H9 (cell line): ENCODE measurements at regions not wholly inside any gene's neighbourhood (a gene's known extent, or its start where the extent isn't known, plus 50 kb on each side); places are given as distances from the start of the nearest gene placed in this dataset.

Source experiments
- DNase-seq: peaks from one replicate; pipeline ENCODE4 v3.0.0-alpha.2; 2017
- H2AFZ ChIP-seq: one replicate; pipeline ENCODE4 v1.6.1; 2013; ENCODE audit warnings: mild to moderate bottlenecking, low read length, control low read depth, moderate library complexity
- H2AK5ac ChIP-seq: 2 replicates; pipeline ENCODE4 v1.6.1; 2013; ENCODE audit warnings: low read length, control low read depth, mixed read lengths; ENCODE audit not compliant: insufficient read length
- H2BK120ac ChIP-seq: one replicate; pipeline ENCODE4 v1.6.1; 2013; ENCODE audit warnings: low read depth, mild to moderate bottlenecking, low read length, control low read depth, inconsistent platforms; ENCODE audit not compliant: poor library complexity, severe bottlenecking
- H2BK12ac ChIP-seq: 2 replicates; pipeline ENCODE4 v1.6.1; 2013; ENCODE audit warnings: low read length, control low read depth, mixed read lengths, low read depth; ENCODE audit not compliant: insufficient read length
- H2BK15ac ChIP-seq: 2 replicates; pipeline ENCODE4 v1.6.1; 2013; ENCODE audit warnings: low read depth, low read length, control low read depth
- H2BK20ac ChIP-seq: one replicate; pipeline ENCODE4 v1.6.1; 2013; ENCODE audit warnings: low read depth, mild to moderate bottlenecking, low read length, control low read depth, inconsistent platforms; ENCODE audit not compliant: poor library complexity, severe bottlenecking
- H2BK5ac ChIP-seq: 2 replicates; pipeline ENCODE4 v1.6.1; 2013; ENCODE audit warnings: low read length, control low read depth, mixed read lengths; ENCODE audit not compliant: insufficient read length
- H3K14ac ChIP-seq: 2 replicates; pipeline ENCODE4 v1.6.1; 2013; ENCODE audit warnings: low read length, control low read depth; ENCODE audit not compliant: insufficient read depth
- H3K18ac ChIP-seq: 2 replicates; pipeline ENCODE4 v1.6.1; 2013; ENCODE audit warnings: low read depth, mild to moderate bottlenecking, mixed read lengths, low read length, control low read depth; ENCODE audit not compliant: insufficient read length
- H3K23ac ChIP-seq: 2 replicates; pipeline ENCODE4 v1.6.1; 2013; ENCODE audit warnings: low read length, control low read depth, mixed read lengths, low read depth; ENCODE audit not compliant: insufficient read length
- H3K23me2 ChIP-seq: 2 replicates; pipeline ENCODE4 v1.6.1; 2013; ENCODE audit warnings: low read depth, mild to moderate bottlenecking, mixed read lengths, low read length, control low read depth; ENCODE audit not compliant: insufficient read length, poor library complexity, severe bottlenecking
- H3K27ac ChIP-seq: 2 replicates; pipeline ENCODE4 v1.5.1; 2013; ENCODE audit warnings: low read length, control low read depth, mixed read lengths, low read depth; ENCODE audit not compliant: insufficient read length
- H3K27me3 ChIP-seq: 2 replicates; pipeline ENCODE4 v1.6.1; 2013; ENCODE audit warnings: low read length, control low read depth, inconsistent platforms; ENCODE audit not compliant: insufficient read depth
- H3K4ac ChIP-seq: 2 replicates; pipeline ENCODE4 v1.6.1; 2013; ENCODE audit warnings: low read depth, mild to moderate bottlenecking, control low read depth, inconsistent platforms, low read length, moderate library complexity
- H3K4me1 ChIP-seq: 2 replicates; pipeline ENCODE4 v1.6.1; 2013; ENCODE audit warnings: low read length, control low read depth, inconsistent platforms; ENCODE audit not compliant: insufficient read depth
- H3K4me2 ChIP-seq: 2 replicates; pipeline ENCODE4 v1.6.1; 2013; ENCODE audit warnings: low read length, control low read depth, mixed read lengths; ENCODE audit not compliant: insufficient read length, insufficient read depth
- H3K56ac ChIP-seq: 2 replicates; pipeline ENCODE4 v1.6.1; 2013; ENCODE audit warnings: low read depth, mild to moderate bottlenecking, mixed read lengths, low read length, control low read depth; ENCODE audit not compliant: insufficient read length
- H3K79me1 ChIP-seq: 2 replicates; pipeline ENCODE4 v1.6.1; 2013; ENCODE audit warnings: low read depth, mild to moderate bottlenecking, moderate library complexity, low read length, control low read depth, inconsistent platforms; ENCODE audit not compliant: insufficient read depth, poor library complexity, severe bottlenecking
- H3K79me2 ChIP-seq: 2 replicates; pipeline ENCODE4 v1.6.1; 2013; ENCODE audit warnings: low read length, control low read depth, inconsistent platforms; ENCODE audit not compliant: insufficient read depth
- H3K9ac ChIP-seq: 2 replicates; pipeline ENCODE4 v1.6.1; 2013; ENCODE audit warnings: low read length, control low read depth, mixed read lengths; ENCODE audit not compliant: insufficient read length; ENCODE audit errors: extremely low read depth
- H3K9me3 ChIP-seq: one replicate; pipeline ENCODE4 v1.6.1; 2013; ENCODE audit warnings: low read depth, low read length, inconsistent platforms; ENCODE audit not compliant: control insufficient read depth
- H3T11ph ChIP-seq: one replicate; pipeline ENCODE4 v1.6.1; 2013; ENCODE audit warnings: mild to moderate bottlenecking, low read length, control low read depth, inconsistent platforms
- H4K20me1 ChIP-seq: one replicate; pipeline ENCODE4 v1.6.1; 2013; ENCODE audit not compliant: control insufficient read depth, insufficient read length, insufficient read depth
- H4K5ac ChIP-seq: 2 replicates; pipeline ENCODE4 v1.6.1; 2013; ENCODE audit warnings: low read depth, mild to moderate bottlenecking, mixed read lengths, low read length, control low read depth; ENCODE audit not compliant: insufficient read length
- H4K8ac ChIP-seq: replicated peaks from 2 replicates; pipeline ENCODE4 v1.6.1; 2013; ENCODE audit warnings: low read length, control low read depth, mixed read lengths, low read depth; ENCODE audit not compliant: insufficient read length
- H4K91ac ChIP-seq: 2 replicates; pipeline ENCODE4 v1.6.1; 2013; ENCODE audit warnings: low read depth, mild to moderate bottlenecking, moderate library complexity, mixed read lengths, low read length, control low read depth; ENCODE audit not compliant: insufficient read length
- H3K27ac Mint-ChIP-seq, 3 experiments: 2 replicates in 2 of 3; 3 replicates in 1 of 3; pipeline ENCODE4 v1.8.0; 2020 to 2021; ENCODE audit warnings: mixed read lengths in 3 of 3, mild to moderate bottlenecking in 1 of 3, moderate library complexity in 1 of 3
- H3K27me3 Mint-ChIP-seq: 2 replicates; pipeline ENCODE4 v1.8.0; 2021; ENCODE audit warnings: low read depth, mild to moderate bottlenecking, moderate library complexity, mixed read lengths
- H3K36me3 Mint-ChIP-seq, 3 experiments: 2 replicates in 2 of 3; 3 replicates in 1 of 3; pipeline ENCODE4 v1.8.0; 2020 to 2021; ENCODE audit warnings: low read depth in 3 of 3, mixed read lengths in 3 of 3; ENCODE audit not compliant: insufficient read depth in 1 of 3
- H3K4me1 Mint-ChIP-seq, 2 experiments: 2 replicates each; pipeline ENCODE4 v1.8.0; 2020; ENCODE audit warnings: mixed read lengths in 2 of 2
- H3K4me3 Mint-ChIP-seq, 2 experiments: 2 replicates in 1 of 2; 3 replicates in 1 of 2; pipeline ENCODE4 v1.8.0; 2020 to 2021; ENCODE audit warnings: mild to moderate bottlenecking in 2 of 2, mixed read lengths in 2 of 2, moderate library complexity in 1 of 2
- H3K9me3 Mint-ChIP-seq, 2 experiments: 2 replicates in 1 of 2; 3 replicates in 1 of 2; pipeline ENCODE4 v1.8.0; 2020; ENCODE audit warnings: mild to moderate bottlenecking in 2 of 2, mixed read lengths in 2 of 2, moderate library complexity in 1 of 2
- CTCF ChIP-seq: fragments of 200-600 bp; sonication (generic); conservative IDR thresholded peaks from 3 replicates; pipeline ENCODE4 v1.8.0; 2021; ENCODE audit warnings: antibody characterized with exemption, mild to moderate bottlenecking
- WGBS: extraction: QIAGEN DNeasy Blood & Tissue Kit; methylation state at CpG from one replicate; pipeline ENCODE4 v1.1.7; 2013; ENCODE audit warnings: missing lambda C conversion rate, low lambda C conversion rate, mixed read lengths; ENCODE audit not compliant: insufficient read length; ENCODE audit errors: extremely low coverage; 5-methylcytosine and 5-hydroxymethylcytosine counted together

GRCh38 chr9:627336-627970 lies 214.0 kb upstream of the DMRT1 start:
- peaks cover 8 to 15% of the 10 kb centered on the region in 2 experiments; a peak in 3 of 4 replicates for H3K4me1 Mint-ChIP-seq
- no CpG with 5 or more reads among the region's 2 CpGs for WGBS

More at GRCh38 chr9:627336-627970, 214.0 kb upstream of the DMRT1 start:
- no peak overlapping the region for H4K8ac ChIP-seq
- H4K91ac ChIP-seq: no peak overlapping the region
- H3K4me2 ChIP-seq: no peak overlapping the region
- no peaks in the 10 kb centered on the region for H3K4me1 ChIP-seq
- H3K9ac ChIP-seq: no peak overlapping the region
- Mint-ChIP-seq H3K27me3 (no peaks in the 10 kb centered on the region), H3K4me3 (no peak overlapping the region), H3K9me3 (peaks cover 0 to 3% of the 10 kb centered on the region in 2 experiments; a peak in 2 of 5 replicates), H3K36me3 (peaks cover 0 to 3% (median 3%) of the 10 kb centered on the region in 3 experiments; a peak in 3 of 7 replicates), H3K27ac (no peak overlapping the region; a peak in 1 of 7 replicates)
- no peak overlapping the region for H2BK12ac ChIP-seq
- H3K9me3 ChIP-seq: no peaks in the 10 kb centered on the region
- H3K27ac ChIP-seq: no peak overlapping the region
- no peak overlapping the region for H3K23ac ChIP-seq
- no peaks in the 10 kb centered on the region for H3K79me1 ChIP-seq
- no peak for TF ChIP-seq CTCF
- H3K14ac ChIP-seq: no peak overlapping the region
- no peaks in the 10 kb centered on the region for H3K23me2 ChIP-seq
- no peak overlapping the region for H2BK5ac ChIP-seq
- H4K5ac ChIP-seq: no peak overlapping the region
- H3K56ac ChIP-seq: no peak overlapping the region
- H3K27me3 ChIP-seq: no peaks in the 10 kb centered on the region
- H4K20me1 ChIP-seq: no peaks in the 10 kb centered on the region
- no peak overlapping the region for H2BK20ac ChIP-seq
- H2BK120ac ChIP-seq: no peak overlapping the region
- H2AK5ac ChIP-seq: no peak overlapping the region
- H3T11ph ChIP-seq: no peak overlapping the region
- DNase-seq: no peak
- no peaks in the 10 kb centered on the region for H3K79me2 ChIP-seq
- no peak overlapping the region for H2BK15ac ChIP-seq
- no peak overlapping the region for H3K18ac ChIP-seq
- no peak overlapping the region for H3K4ac ChIP-seq
- no peak overlapping the region for H2AFZ ChIP-seq
